ENCODE measurements at regions not wholly inside any gene's neighbourhood (a gene's known extent, or its start where the extent isn't known, plus 50 kb on each side); places are given as distances from the start of the nearest gene placed in this dataset.

- TF ChIP-seq, protein P1, sequence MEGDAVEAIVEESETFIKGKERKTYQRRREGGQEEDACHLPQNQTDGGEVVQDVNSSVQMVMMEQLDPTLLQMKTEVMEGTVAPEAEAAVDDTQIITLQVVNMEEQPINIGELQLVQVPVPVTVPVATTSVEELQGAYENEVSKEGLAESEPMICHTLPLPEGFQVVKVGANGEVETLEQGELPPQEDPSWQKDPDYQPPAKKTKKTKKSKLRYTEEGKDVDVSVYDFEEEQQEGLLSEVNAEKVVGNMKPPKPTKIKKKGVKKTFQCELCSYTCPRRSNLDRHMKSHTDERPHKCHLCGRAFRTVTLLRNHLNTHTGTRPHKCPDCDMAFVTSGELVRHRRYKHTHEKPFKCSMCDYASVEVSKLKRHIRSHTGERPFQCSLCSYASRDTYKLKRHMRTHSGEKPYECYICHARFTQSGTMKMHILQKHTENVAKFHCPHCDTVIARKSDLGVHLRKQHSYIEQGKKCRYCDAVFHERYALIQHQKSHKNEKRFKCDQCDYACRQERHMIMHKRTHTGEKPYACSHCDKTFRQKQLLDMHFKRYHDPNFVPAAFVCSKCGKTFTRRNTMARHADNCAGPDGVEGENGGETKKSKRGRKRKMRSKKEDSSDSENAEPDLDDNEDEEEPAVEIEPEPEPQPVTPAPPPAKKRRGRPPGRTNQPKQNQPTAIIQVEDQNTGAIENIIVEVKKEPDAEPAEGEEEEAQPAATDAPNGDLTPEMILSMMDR (IDR thresholded peaks at IDR 0.05): no peak
- no peak for TF ChIP-seq POLR2AphosphoS5 (IDR thresholded peaks at IDR 0.05)
- no peak for TF ChIP-seq POLR2A (IDR thresholded peaks at IDR 0.05)
Observed at GRCh38 chr12:107223821-107224220, 130.5 kb upstream of the CRY1 start.
